GM12873 (cell line): ENCODE measurements at regions not wholly inside any gene's neighbourhood (a gene's known extent, or its start where the extent isn't known, plus 50 kb on each side); places are given as distances from the start of the nearest gene placed in this dataset.

Experiments
- CTCF ChIP-seq: IDR thresholded peaks from 2 replicates; pipeline ENCODE4 v1.5.1; 2012; ENCODE audit warnings: low read depth, mild to moderate bottlenecking, moderate library complexity, low read length, control low read depth; ENCODE audit not compliant: insufficient read depth; ENCODE audit errors: missing control alignments

- no peak for TF ChIP-seq CTCF
Observed at GRCh38 chrX:125953814-125954213, 212.3 kb downstream of the DCAF12L2 start.

- no peak for TF ChIP-seq CTCF
Observed at GRCh38 chrX:125954236-125954635, 211.9 kb downstream of the DCAF12L2 start.

- TF ChIP-seq CTCF = no peak
Observed at GRCh38 chrX:125977851-125978250, 188.2 kb downstream of the DCAF12L2 start.

GRCh38 chrX:125998432-125998831, 167.7 kb downstream of the DCAF12L2 start:
- peak; percentile 41 for TF ChIP-seq CTCF

DNA sequence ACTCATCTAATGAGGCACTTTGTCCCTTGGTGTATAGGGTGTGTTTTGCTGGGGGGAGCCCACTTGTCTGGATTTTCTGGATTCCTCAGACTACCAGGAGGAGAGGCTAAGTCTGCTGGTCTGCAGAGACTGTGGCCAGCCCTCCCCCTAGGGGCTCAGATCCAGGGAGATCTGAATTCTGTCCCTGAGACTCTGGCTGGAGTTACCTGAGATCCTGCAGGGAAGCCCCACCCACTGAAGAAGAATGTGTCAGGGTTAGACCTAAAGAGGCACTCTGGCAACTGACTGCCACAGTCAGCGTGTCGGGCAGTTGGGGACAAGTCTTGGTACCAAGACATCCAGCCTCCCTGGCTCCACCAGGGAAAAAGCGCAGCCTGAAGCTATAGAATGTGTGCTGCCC, 138.9 kb downstream of the DCAF12L2 start:
- TF ChIP-seq CTCF = no peak

DNA sequence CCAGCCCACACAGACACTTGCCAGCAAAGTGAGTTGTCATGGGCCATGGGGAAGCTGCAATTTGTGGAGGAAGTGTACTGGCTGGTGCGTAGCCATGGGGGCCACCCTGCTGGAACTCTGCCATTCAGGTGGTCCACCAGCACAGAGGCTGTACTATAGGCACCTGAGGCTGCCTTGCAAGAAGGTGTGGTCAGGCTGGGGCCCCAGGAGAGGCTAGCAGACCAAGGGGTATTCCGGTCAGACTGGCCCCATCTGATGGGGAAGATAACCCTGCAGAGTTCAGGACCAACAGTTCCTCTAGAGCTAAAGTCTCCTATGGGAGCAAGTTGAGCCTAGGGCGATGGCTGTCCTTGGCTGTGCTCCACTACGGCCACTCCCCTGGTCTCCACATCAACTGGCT, 136.1 kb downstream of the DCAF12L2 start:
- TF ChIP-seq CTCF = no peak

GRCh38 chrX:126063984-126064383, 102.1 kb downstream of the DCAF12L2 start:
- no peak for TF ChIP-seq CTCF
